OCI-M2 (cell line): ENCODE measurements at regions not wholly inside any gene's neighbourhood (a gene's known extent, or its start where the extent isn't known, plus 50 kb on each side); places are given as distances from the start of the nearest gene placed in this dataset.
"Not testable (repeated sequence)": the region's sequence is repeated elsewhere in the genome, so short reads cannot be mapped to it uniquely, and the experiment has no call there.

Experiments
- DNase-seq: peaks from one replicate; lab custom pipeline; 2025; ENCODE audit not compliant: unreplicated experiment; lab: John Stamatoyannopoulos, UW

DNA sequence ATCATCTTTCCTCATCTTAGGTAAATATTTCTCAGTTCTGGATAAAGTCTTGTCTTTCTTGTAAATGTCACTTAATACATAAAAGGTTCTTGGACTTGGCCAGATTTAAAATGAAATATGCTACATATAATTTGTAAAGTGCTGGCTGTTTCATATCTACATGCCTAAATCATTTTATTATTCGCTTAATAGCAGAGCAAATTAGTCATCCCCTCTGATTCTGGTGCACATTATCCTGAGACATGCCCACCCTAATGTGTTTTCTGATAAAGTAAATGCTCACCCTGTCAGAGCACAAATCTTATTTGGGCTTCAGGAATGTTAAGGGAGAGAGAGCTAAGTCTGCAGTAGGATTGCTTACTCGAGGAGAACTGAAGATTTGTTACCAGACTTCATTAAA is 166.5 kb upstream of the IZUMO3 start:
- DNase-seq = no peak

GRCh38 chr9:24708814-24709213 is 163.1 kb upstream of the IZUMO3 start:
- DNase-seq = no peak

DNA sequence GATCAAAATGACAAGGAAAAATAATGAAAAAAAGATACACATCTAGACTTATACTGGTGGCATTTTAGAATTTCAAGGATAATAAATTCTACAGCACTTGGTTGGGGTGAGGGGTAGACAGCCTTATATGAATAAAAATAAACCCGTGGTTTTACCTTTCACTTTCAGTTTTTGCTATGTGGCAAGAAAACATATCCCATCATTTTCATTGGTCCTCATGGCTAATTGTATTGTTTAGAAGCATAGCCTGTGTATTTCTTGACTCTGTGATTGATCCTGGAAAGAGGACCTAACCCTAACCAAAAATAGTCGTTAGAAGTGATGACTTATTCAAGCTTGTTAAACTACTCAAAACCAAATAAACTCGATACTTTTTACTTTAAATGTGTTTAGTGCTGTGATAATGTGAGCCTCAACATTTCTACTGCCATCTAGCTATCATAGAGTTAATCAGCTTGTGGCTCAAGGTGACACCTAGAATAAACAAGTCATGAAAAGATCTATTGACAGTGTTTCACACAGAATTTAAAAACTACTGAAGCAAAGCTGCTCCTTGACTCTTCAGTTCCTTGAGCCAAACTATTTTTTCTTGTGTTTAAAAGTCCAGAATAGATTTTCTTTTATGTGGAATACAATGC is 153.3 kb upstream of the IZUMO3 start:
- no peak for DNase-seq

GRCh38 chr9:24672336-24672735 is 126.6 kb upstream of the IZUMO3 start:
- no peak for DNase-seq

GRCh38 chr9:24657387-24657786 is 111.7 kb upstream of the IZUMO3 start:
- DNase-seq = no peak

DNA sequence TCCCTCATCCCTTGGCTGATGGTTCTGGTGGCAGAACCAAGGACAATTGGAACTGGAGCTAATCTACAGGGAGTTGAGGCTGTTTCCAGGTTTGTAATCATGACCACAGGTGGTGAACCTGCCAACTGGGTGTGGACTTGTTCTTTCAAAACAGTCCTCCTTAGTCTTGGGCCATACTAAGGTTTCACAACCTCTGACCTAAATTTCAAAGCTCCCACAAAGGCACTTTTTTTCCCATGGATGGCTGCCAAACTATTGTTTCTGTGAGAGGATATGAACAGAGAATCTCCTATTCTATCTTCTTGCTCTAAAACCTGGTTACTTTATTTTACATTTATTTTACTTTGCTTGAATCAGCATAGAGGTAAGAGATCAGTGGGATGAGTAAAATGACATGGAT is 106.5 kb upstream of the IZUMO3 start:
- DNase-seq = no peak

GRCh38 chr9:24628809-24629208 is 83.1 kb upstream of the IZUMO3 start:
- DNase-seq = not testable (repeated sequence)

- no peak for DNase-seq
Observed at GRCh38 chr9:24625097-24625496, 79.4 kb upstream of the IZUMO3 start.

GRCh38 chr9:24624481-24624880 is 78.8 kb upstream of the IZUMO3 start:
- no peak for DNase-seq

GRCh38 chr9:24620741-24621140 is 75.0 kb upstream of the IZUMO3 start:
- no peak for DNase-seq

DNA sequence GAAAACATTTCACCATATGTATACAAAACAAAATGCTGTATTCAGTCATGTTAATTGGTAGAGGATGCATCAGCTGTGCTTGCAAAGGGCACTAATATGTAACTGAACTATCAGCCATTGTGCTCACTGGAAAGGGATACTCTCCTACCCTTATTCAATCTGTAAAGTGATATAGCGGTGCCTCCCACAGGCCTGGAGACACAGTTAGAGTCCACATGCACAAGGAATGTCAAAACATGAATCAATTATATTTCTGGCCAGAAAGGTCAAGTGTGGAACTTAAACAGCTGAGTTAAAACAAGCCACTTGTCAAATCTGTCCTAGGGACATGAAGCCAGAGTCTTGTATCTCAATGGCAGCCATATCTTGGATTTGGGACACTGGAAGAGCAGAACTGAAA is 71.2 kb upstream of the IZUMO3 start:
- no peak for DNase-seq

DNA sequence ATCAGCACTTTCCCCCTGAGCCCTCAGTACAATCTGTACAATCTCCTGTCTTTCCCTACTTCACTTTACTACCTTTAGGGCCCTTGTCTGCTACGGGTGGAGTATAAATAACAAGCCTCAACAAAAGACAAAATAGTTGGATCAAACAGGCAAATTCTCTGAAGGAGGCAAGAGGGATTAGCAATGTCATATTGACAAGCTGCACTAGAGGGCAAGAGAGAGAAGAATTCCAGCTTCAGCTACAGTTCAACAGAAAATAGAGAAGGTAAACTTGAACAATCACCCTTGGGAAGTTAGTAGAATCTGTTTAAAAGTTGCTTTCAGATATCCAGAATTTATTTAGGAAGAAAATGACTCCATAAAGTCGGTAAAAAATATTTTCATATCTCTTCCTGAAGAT is 68.4 kb upstream of the IZUMO3 start:
- no peak for DNase-seq

- DNase-seq = no peak
Observed at GRCh38 chr9:24608599-24608998, 62.9 kb upstream of the IZUMO3 start.

GRCh38 chr9:24602693-24603352 is 57.1 kb upstream of the IZUMO3 start:
- no peak for DNase-seq
